Tibial nerve (tissue), 4 donors: ENCODE measurements at regions not wholly inside any gene's neighbourhood (a gene's known extent, or its start where the extent isn't known, plus 50 kb on each side); places are given as distances from the start of the nearest gene placed in this dataset.

ENCODE experiments used
- DNase-seq, 2 donors: peaks; one replicate each; pipeline ENCODE4 v3.0.0-alpha.2; 2019; ENCODE audit warnings: low spot score in 2 of 2
- H3K27ac ChIP-seq, 4 donors: fragments of 200-600 bp; sonication (generic) in 3 of 4; one replicate each; pipeline ENCODE4 v1.5.1; 2017 to 2019; ENCODE audit warnings: mild to moderate bottlenecking in 1 of 4
- H3K27me3 ChIP-seq, 2 donors: fragments of 200-600 bp; sonication (generic) in 1 of 2; one replicate each; pipeline versions ENCODE4 v1.5.1 to v1.6.0; 2017 to 2019
- H3K36me3 ChIP-seq, 3 donors: fragments of 200-600 bp; sonication (generic); one replicate each; pipeline ENCODE4 v1.5.1; 2018 to 2019
- H3K4me1 ChIP-seq, 4 donors: fragments of 200-600 bp; sonication (generic) in 3 of 4; one replicate each; pipeline ENCODE4 v1.5.1; 2017 to 2019
- H3K4me3 ChIP-seq, 4 donors: fragments of 200-600 bp; sonication (generic) in 3 of 4; one replicate each; pipeline ENCODE4 v1.5.1; 2017 to 2019; ENCODE audit warnings: mild to moderate bottlenecking in 1 of 4, moderate library complexity in 1 of 4
- H3K9me3 ChIP-seq, 4 donors: fragments of 200-600 bp; sonication (generic) in 3 of 4; one replicate each; pipeline ENCODE4 v1.5.1; 2017 to 2019
- CTCF ChIP-seq, 5 experiments: fragments of 200-600 bp in 3 of 5; fragments of 450-650 bp in 2 of 5; sonication (generic) in 3 of 5; IDR thresholded peaks; one replicate each; pipeline ENCODE4 v1.5.1; 2016 to 2019; ENCODE audit warnings: antibody characterized with exemption in 5 of 5, mild to moderate bottlenecking in 3 of 5, moderate library complexity in 2 of 5
- EP300 ChIP-seq, 2 donors: sonication (generic); formaldehyde crosslinking; IDR thresholded peaks; one replicate each; pipeline ENCODE4 v1.6.1; 2017; ENCODE audit warnings: antibody characterized with exemption in 2 of 2, mild to moderate bottlenecking in 1 of 2
- POLR2A ChIP-seq, 2 donors: fragments of 450-650 bp; IDR thresholded peaks; one replicate each; pipeline ENCODE4 v1.6.1; 2017; ENCODE audit warnings: antibody characterized with exemption in 2 of 2, mild to moderate bottlenecking in 2 of 2, moderate library complexity in 2 of 2
- WGBS, 2 donors: methylation state at CpG; one replicate each; pipeline ENCODE4 v1.1.5; 2018; 5-methylcytosine and 5-hydroxymethylcytosine counted together

- 86% methylated on average over 2 of the region's 2 CpGs for WGBS, 2 donors
- DNase-seq, result no peak
These were observed 762.9 kb downstream of the C12orf50 start for GRCh38 chr12:87266305-87266704.

GRCh38 chr12:87259391-87259790, 769.8 kb downstream of the C12orf50 start:
- no peaks in the 10 kb centered on the region for H3K9me3 ChIP-seq
- TF ChIP-seq POLR2A (IDR thresholded peaks at IDR 0.05) (no peak), EP300 (IDR thresholded peaks at IDR 0.05) (no peak), CTCF (IDR thresholded peaks at IDR 0.05) (no peak)
- H3K4me3 ChIP-seq, result no peak overlapping the region
- no peaks in the 10 kb centered on the region for H3K27me3 ChIP-seq
- H3K4me1 ChIP-seq, result no peaks in the 10 kb centered on the region
- no peak overlapping the region for H3K27ac ChIP-seq
- H3K36me3 ChIP-seq, result no peaks in the 10 kb centered on the region
- DNase-seq, result no peak

More at GRCh38 chr12:87266305-87266704, 762.9 kb downstream of the C12orf50 start:
- H3K4me1 ChIP-seq, result no peaks in the 10 kb centered on the region
- no peaks in the 10 kb centered on the region for H3K36me3 ChIP-seq
- no peak overlapping the region for H3K4me3 ChIP-seq
- H3K9me3 ChIP-seq, result no peaks in the 10 kb centered on the region
- TF ChIP-seq POLR2A (IDR thresholded peaks at IDR 0.05) (no peak), EP300 (IDR thresholded peaks at IDR 0.05) (no peak), CTCF (IDR thresholded peaks at IDR 0.05) (no peak)
- H3K27ac ChIP-seq, result no peak overlapping the region
- no peaks in the 10 kb centered on the region for H3K27me3 ChIP-seq

DNA sequence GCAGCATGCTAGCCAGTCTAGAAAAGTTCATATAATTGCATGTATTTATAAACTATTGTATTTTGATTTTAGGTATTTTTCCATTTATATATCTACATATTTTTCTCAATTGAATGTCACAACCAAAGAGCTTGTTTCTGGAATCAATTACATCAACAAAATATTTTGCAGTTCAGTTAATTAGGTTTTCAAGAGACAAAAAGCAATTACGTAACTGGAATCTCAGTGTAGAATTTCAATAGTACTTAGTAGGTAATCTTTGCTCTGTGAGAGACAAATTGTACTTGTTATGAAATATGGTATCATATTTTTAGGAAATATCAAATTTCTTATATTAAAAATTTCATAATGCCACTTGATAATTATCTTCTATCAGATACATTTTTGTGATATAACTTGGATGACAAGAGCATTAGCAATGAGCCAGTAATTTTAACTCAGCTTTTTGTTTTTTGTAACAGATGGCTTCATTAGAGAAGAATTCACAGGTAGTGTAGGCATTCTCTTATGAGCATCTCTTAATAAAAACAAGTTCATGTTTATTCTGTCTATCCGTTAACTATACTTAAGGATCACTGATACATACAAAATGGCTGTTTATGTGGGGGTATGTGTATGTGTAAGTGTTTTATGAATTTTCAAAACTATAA, 774.7 kb downstream of the C12orf50 start:
- no peak for DNase-seq
- Histone ChIP-seq H3K27me3 (no peaks in the 10 kb centered on the region), H3K9me3 (peaks cover 0 to 6% (median 0%) of the 10 kb centered on the region in 4 donors), H3K4me3 (no peak overlapping the region), H3K27ac (no peak overlapping the region), H3K36me3 (no peaks in the 10 kb centered on the region), H3K4me1 (no peaks in the 10 kb centered on the region)
- TF ChIP-seq CTCF (IDR thresholded peaks at IDR 0.05) (no peak), EP300 (IDR thresholded peaks at IDR 0.05) (no peak), POLR2A (IDR thresholded peaks at IDR 0.05) (no peak)
- 90 to 91% methylated on average over 2 of the region's 2 CpGs for WGBS, 2 donors

GRCh38 chr12:87253157-87253556, 776.0 kb downstream of the C12orf50 start:
- WGBS, 2 donors, result 80 to 94% methylated on average over 2 of the region's 2 CpGs
- no peak overlapping the region for H3K4me3 ChIP-seq

More at GRCh38 chr12:87253157-87253556, 776.0 kb downstream of the C12orf50 start:
- no peak for DNase-seq
- TF ChIP-seq EP300 (IDR thresholded peaks at IDR 0.05) (no peak), POLR2A (IDR thresholded peaks at IDR 0.05) (no peak), CTCF (IDR thresholded peaks at IDR 0.05) (no peak)
- H3K9me3 ChIP-seq, result peaks cover 0 to 6% (median 0%) of the 10 kb centered on the region in 4 donors
- H3K27ac ChIP-seq, result no peak overlapping the region
- H3K27me3 ChIP-seq, result no peaks in the 10 kb centered on the region
- H3K4me1 ChIP-seq, result no peaks in the 10 kb centered on the region
- H3K36me3 ChIP-seq, result no peaks in the 10 kb centered on the region
